ENCODE measurements at regions not wholly inside any gene's neighbourhood (a gene's known extent, or its start where the extent isn't known, plus 50 kb on each side); places are given as distances from the start of the nearest gene placed in this dataset.

DNA sequence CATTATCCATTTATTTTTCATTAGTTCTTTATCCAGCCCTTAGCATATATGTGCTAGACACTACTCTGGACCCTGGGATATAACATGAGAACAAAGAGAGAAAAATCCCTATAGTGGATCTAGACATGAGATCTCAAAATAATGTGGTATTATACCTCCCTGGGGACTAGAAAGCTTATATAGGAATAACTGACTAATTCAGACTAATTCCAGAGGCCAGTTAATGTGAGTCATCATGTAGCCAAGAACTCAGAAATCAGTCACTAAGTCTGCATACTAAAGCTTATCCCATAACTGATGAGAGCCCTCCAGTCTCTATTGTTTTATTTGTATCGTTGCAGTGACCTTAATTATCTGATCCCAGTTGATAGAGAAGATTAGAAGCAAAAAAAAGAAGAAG, 267.1 kb upstream of the RGS6 start (continued):
- no peak for TF ChIP-seq MTF1 (CRISPR knock-in tag; IDR thresholded peaks at IDR 0.05; ENCODE audit: borderline replicate concordance)
- no peak for TF ChIP-seq RFX7 (CRISPR knock-in tag; IDR thresholded peaks at IDR 0.05)
- TF ChIP-seq ZBTB7A (IDR thresholded peaks at IDR 0.05; ENCODE audit: borderline replicate concordance, control insufficient read depth, low read depth, low read length): no peak
- no peak for TF ChIP-seq ZFX (CRISPR knock-in tag; IDR thresholded peaks at IDR 0.05)
- no peak for TF ChIP-seq ZNF780A (CRISPR knock-in tag; IDR thresholded peaks at IDR 0.05)
- no peak for TF ChIP-seq ZFP1 (CRISPR knock-in tag; IDR thresholded peaks at IDR 0.05)
- TF ChIP-seq BDP1 (IDR thresholded peaks at IDR 0.05; ENCODE audit: insufficient read depth, insufficient read length): no peak

DNA sequence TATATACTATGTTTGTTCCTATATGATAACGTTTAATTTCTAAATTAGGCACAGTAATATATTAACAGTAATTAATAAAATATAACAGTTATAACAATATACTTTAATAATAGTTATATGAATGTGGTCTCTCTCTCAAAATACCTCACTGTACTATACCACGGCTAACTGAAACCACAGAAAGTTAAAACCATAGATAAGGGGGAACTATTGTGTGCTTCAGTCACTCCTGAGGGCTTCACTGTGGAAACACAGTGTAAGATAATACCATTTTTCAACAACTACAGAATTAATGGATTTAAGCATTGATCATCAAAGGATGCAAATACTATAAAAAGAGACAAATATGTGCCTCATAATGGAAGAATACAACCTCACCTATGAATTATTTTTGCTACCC, 266.4 kb upstream of the RGS6 start:
- Histone ChIP-seq H3K36me3 (ENCODE audit: control insufficient read depth, insufficient read depth, low read length) (no peaks in the 10 kb centered on the region), H3K4me1 (replicated peaks in 1 of 2; ENCODE audit: control insufficient read depth in 2 of 2, insufficient read depth in 2 of 2, low read length in 2 of 2) (no peaks in the 10 kb centered on the region), H3K9me3 (replicated peaks; ENCODE audit: control insufficient read depth, insufficient read depth, low read depth, low read length) (no peaks in the 10 kb centered on the region), H4K20me1 (replicated peaks; ENCODE audit: control insufficient read depth, insufficient read depth, low read length) (no peaks in the 10 kb centered on the region), H3K4me2 (ENCODE audit: insufficient read depth, low read length) (no peak overlapping the region), H3K27me3 (ENCODE audit: control insufficient read depth in 2 of 2, insufficient read depth in 2 of 2, low read length in 2 of 2) (no peaks in the 10 kb centered on the region), H2AFZ (ENCODE audit: low read depth, low read length) (no peak overlapping the region), H3K4me3 (no peak overlapping the region), H3K27ac (ENCODE audit: extremely low read depth, low read depth, low read length) (no peak overlapping the region), H3K9me1 (ENCODE audit: control insufficient read depth, insufficient read depth, low read length) (no peaks in the 10 kb centered on the region), H3K79me2 (ENCODE audit: control insufficient read depth, insufficient read depth, low read length) (no peaks in the 10 kb centered on the region), H3K9ac (ENCODE audit: insufficient read depth in 1 of 2, low read depth in 2 of 2, low read length in 2 of 2) (no peak overlapping the region)
- 32% methylated on average over 2 of the region's 2 CpGs for WGBS (ENCODE audit: insufficient coverage, low coverage, missing lambda C conversion rate)
- CTCF ChIA-PET (ENCODE audit: low intra/inter-chr PET ratio): no interaction called here
- FAIRE-seq (no peak), DNase-seq (ENCODE audit: extremely low read depth in 1 of 4, low spot score in 3 of 4) (no peak), ATAC-seq (no peak)
- in situ Hi-C loops (cut with MboI) (no loop called here), intact Hi-C loops (cut with micrococcal nuclease) (no loop called here)
- POLR2A ChIA-PET: no interaction called here
- no TSS peak for BruUV-seq (replicated peaks)
- TF ChIP-seq RBM39 (optimal IDR thresholded peaks at IDR 0.05; ENCODE audit: low read depth, low read length) (no peak), PCBP2 (IDR thresholded peaks at IDR 0.05; ENCODE audit: low read depth, low read length, poor library complexity, severe bottlenecking) (no peak), NCOA6 (IDR thresholded peaks at IDR 0.05) (no peak), TEAD4 (IDR thresholded peaks at IDR 0.05; ENCODE audit: low read length) (no peak), TEAD4 (CRISPR knock-in tag; IDR thresholded peaks at IDR 0.05; ENCODE audit: borderline replicate concordance) (no peak)
- TF ChIP-seq, protein P1, sequence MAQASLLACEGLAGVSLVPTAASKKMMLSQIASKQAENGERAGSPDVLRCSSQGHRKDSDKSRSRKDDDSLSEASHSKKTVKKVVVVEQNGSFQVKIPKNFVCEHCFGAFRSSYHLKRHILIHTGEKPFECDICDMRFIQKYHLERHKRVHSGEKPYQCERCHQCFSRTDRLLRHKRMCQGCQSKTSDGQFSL (CRISPR knock-in tag; IDR thresholded peaks at IDR 0.05): no peak
- TF ChIP-seq, protein P1 (tag; IDR thresholded peaks at IDR 0.05): no peak
- TF ChIP-seq, protein P2, sequence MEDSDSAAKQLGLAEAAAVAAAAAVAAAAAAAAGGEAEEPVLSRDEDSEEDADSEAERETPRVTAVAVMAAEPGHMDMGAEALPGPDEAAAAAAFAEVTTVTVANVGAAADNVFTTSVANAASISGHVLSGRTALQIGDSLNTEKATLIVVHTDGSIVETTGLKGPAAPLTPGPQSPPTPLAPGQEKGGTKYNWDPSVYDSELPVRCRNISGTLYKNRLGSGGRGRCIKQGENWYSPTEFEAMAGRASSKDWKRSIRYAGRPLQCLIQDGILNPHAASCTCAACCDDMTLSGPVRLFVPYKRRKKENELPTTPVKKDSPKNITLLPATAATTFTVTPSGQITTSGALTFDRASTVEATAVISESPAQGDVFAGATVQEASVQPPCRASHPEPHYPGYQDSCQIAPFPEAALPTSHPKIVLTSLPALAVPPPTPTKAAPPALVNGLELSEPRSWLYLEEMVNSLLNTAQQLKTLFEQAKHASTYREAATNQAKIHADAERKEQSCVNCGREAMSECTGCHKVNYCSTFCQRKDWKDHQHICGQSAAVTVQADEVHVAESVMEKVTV (CRISPR knock-in tag; IDR thresholded peaks at IDR 0.05): no peak
- TF ChIP-seq, protein P3, sequence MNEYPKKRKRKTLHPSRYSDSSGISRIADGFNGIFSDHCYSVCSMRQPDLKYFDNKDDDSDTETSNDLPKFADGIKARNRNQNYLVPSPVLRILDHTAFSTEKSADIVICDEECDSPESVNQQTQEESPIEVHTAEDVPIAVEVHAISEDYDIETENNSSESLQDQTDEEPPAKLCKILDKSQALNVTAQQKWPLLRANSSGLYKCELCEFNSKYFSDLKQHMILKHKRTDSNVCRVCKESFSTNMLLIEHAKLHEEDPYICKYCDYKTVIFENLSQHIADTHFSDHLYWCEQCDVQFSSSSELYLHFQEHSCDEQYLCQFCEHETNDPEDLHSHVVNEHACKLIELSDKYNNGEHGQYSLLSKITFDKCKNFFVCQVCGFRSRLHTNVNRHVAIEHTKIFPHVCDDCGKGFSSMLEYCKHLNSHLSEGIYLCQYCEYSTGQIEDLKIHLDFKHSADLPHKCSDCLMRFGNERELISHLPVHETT (CRISPR knock-in tag; conservative IDR thresholded peaks at IDR 0.05 in 1 of 2, IDR thresholded peaks at IDR 0.05 in 1 of 2): no peak

All from K562 (cell line).